Mammary epithelial cell (primary cell): ENCODE measurements at regions not wholly inside any gene's neighbourhood (a gene's known extent, or its start where the extent isn't known, plus 50 kb on each side); places are given as distances from the start of the nearest gene placed in this dataset.

Experiments
- EZH2 ChIP-seq: IDR thresholded peaks from 2 replicates; pipeline ENCODE4 v1.6.1; 2012; ENCODE audit warnings: low read length, inconsistent platforms, borderline replicate concordance
- TF ChIP-seq, protein P1 (sequence below), 2 donors: IDR thresholded peaks in 1 of 2; conservative IDR thresholded peaks in 1 of 2; 2 replicates each; pipeline ENCODE4 v1.5.1; 2011 to 2012; ENCODE audit warnings: inconsistent platforms in 2 of 2, low read length in 2 of 2, mild to moderate bottlenecking in 2 of 2, control low read depth in 1 of 2, low read depth in 1 of 2; ENCODE audit not compliant: insufficient read depth in 1 of 2; ENCODE audit errors: extremely low read depth in 1 of 2

DNA sequence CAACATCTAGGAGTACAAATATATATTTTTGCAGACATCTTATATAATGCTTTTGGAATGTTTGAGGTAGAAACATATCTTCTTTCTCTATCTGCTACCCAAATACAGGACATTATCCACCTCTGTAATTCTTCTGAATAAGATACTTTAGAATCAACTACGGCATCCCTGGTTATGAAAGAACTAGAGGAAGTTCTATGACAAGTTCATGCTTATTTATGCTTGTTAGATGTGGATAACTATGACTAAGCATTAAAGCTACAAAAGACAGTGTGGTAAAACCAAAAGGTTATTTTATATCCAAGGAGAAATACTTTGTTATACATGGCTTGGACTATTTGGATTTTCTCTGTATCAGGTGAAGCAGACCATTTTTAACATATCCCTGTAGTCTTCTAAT, 894.0 kb downstream of the KCNT2 start:
- TF ChIP-seq, protein P1, sequence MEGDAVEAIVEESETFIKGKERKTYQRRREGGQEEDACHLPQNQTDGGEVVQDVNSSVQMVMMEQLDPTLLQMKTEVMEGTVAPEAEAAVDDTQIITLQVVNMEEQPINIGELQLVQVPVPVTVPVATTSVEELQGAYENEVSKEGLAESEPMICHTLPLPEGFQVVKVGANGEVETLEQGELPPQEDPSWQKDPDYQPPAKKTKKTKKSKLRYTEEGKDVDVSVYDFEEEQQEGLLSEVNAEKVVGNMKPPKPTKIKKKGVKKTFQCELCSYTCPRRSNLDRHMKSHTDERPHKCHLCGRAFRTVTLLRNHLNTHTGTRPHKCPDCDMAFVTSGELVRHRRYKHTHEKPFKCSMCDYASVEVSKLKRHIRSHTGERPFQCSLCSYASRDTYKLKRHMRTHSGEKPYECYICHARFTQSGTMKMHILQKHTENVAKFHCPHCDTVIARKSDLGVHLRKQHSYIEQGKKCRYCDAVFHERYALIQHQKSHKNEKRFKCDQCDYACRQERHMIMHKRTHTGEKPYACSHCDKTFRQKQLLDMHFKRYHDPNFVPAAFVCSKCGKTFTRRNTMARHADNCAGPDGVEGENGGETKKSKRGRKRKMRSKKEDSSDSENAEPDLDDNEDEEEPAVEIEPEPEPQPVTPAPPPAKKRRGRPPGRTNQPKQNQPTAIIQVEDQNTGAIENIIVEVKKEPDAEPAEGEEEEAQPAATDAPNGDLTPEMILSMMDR (conservative IDR thresholded peaks at IDR 0.05 in 1 of 2, IDR thresholded peaks at IDR 0.05 in 1 of 2; ENCODE audit: extremely low read depth in 1 of 2, insufficient read depth in 1 of 2, low read depth in 1 of 2, low read length in 2 of 2) = no peak
- no peak for TF ChIP-seq EZH2
